Embryonic facial prominence (tissue), 1 donor: ENCODE measurements at regions not wholly inside any gene's neighbourhood (a gene's known extent, or its start where the extent isn't known, plus 50 kb on each side); places are given as distances from the start of the nearest gene placed in this dataset.

Experiments
- DNase-seq: peaks from one replicate; pipeline ENCODE4 v3.0.0-alpha.2; 2016; ENCODE audit errors: extremely low spot score

GRCh38 chrX:42096265-42096920 is 173.0 kb upstream of the CASK start:
- DNase-seq, result no peak

GRCh38 chrX:42094218-42094617 is 170.9 kb upstream of the CASK start:
- DNase-seq, result no peak

GRCh38 chrX:42093756-42094155 is 170.4 kb upstream of the CASK start:
- no peak for DNase-seq

GRCh38 chrX:42090395-42090794 is 167.0 kb upstream of the CASK start:
- DNase-seq, result no peak

- DNase-seq, result no peak
These were observed 165.7 kb upstream of the CASK start for GRCh38 chrX:42089031-42089430.

- DNase-seq, result no peak
These were observed 164.6 kb upstream of the CASK start for GRCh38 chrX:42087960-42088359.

- no peak for DNase-seq
These were observed 162.5 kb upstream of the CASK start for GRCh38 chrX:42085836-42086235.

GRCh38 chrX:42079968-42080367 is 156.6 kb upstream of the CASK start:
- no peak for DNase-seq

- DNase-seq, result no peak
These were observed 154.3 kb upstream of the CASK start for GRCh38 chrX:42077675-42078074.

GRCh38 chrX:42075032-42075431 is 151.7 kb upstream of the CASK start:
- no peak for DNase-seq

- DNase-seq, result no peak
These were observed 150.1 kb upstream of the CASK start for GRCh38 chrX:42073448-42073847.

GRCh38 chrX:42070866-42071265 is 147.5 kb upstream of the CASK start:
- no peak for DNase-seq

- DNase-seq, result no peak
These were observed 130.9 kb upstream of the CASK start for GRCh38 chrX:42054256-42054655.

- DNase-seq, result no peak
These were observed 127.0 kb upstream of the CASK start for GRCh38 chrX:42050345-42050744.

- DNase-seq, result no peak
These were observed 124.5 kb upstream of the CASK start for GRCh38 chrX:42047886-42048285.

- no peak for DNase-seq
These were observed 104.8 kb upstream of the CASK start for GRCh38 chrX:42028109-42028508.

GRCh38 chrX:42027367-42028000 is 104.1 kb upstream of the CASK start:
- no peak for DNase-seq

GRCh38 chrX:42025861-42026260 is 102.5 kb upstream of the CASK start:
- no peak for DNase-seq

GRCh38 chrX:42023122-42023521 is 99.8 kb upstream of the CASK start:
- DNase-seq, result no peak

- DNase-seq, result no peak
These were observed 98.8 kb upstream of the CASK start for GRCh38 chrX:42022158-42022557.

- no peak for DNase-seq
These were observed 97.7 kb upstream of the CASK start for GRCh38 chrX:42021058-42021457.

GRCh38 chrX:42020225-42020624 is 96.9 kb upstream of the CASK start:
- DNase-seq, result no peak

GRCh38 chrX:42017971-42018370 is 94.6 kb upstream of the CASK start:
- no peak for DNase-seq

- no peak for DNase-seq
These were observed 77.5 kb upstream of the CASK start for GRCh38 chrX:42000836-42001235.
